ENCODE measurements at regions not wholly inside any gene's neighbourhood (a gene's known extent, or its start where the extent isn't known, plus 50 kb on each side); places are given as distances from the start of the nearest gene placed in this dataset.

- H3K9me3 ChIP-seq, result no peaks in the 10 kb centered on the region
- no peak overlapping the region for H3K4me3 ChIP-seq
- no peak overlapping the region for H3K27ac ChIP-seq (replicated peaks in 1 of 4)
- intact Hi-C loops (cut with DNase I), result no loop called here
- no peaks in the 10 kb centered on the region for H3K27me3 ChIP-seq
- H3K4me1 ChIP-seq, result no peaks in the 10 kb centered on the region
- no peaks in the 10 kb centered on the region for H3K36me3 ChIP-seq
- no peak for DNase-seq (ENCODE audit: extremely low spot score)
- 75% methylated on average over 10 of the region's 10 CpGs for WGBS
- no peak for TF ChIP-seq POLR2AphosphoS5 (IDR thresholded peaks at IDR 0.05)
- TF ChIP-seq POLR2A (IDR thresholded peaks at IDR 0.05; ENCODE audit: low read depth), result no peak
- no peak for TF ChIP-seq EP300 (IDR thresholded peaks at IDR 0.05)
- no peak for TF ChIP-seq CTCF (IDR thresholded peaks at IDR 0.05)
These were observed 458.3 kb downstream of the EDEM1 start for GRCh38 chr3:5645692-5646410.

- H3K9me3 ChIP-seq, result no peaks in the 10 kb centered on the region
- 88% methylated on average over 2 of the region's 2 CpGs for WGBS
- no peak for DNase-seq (ENCODE audit: extremely low spot score)
- intact Hi-C loops (cut with DNase I), result no loop called here
- no peak overlapping the region for H3K27ac ChIP-seq (replicated peaks in 1 of 4)
- H3K36me3 ChIP-seq, result no peaks in the 10 kb centered on the region
- no peak for TF ChIP-seq CTCF (IDR thresholded peaks at IDR 0.05)
- no peak for TF ChIP-seq POLR2AphosphoS5 (IDR thresholded peaks at IDR 0.05)
- no peak for TF ChIP-seq EP300 (IDR thresholded peaks at IDR 0.05)
- TF ChIP-seq POLR2A (IDR thresholded peaks at IDR 0.05; ENCODE audit: low read depth), result no peak
- no peaks in the 10 kb centered on the region for H3K27me3 ChIP-seq
- H3K4me3 ChIP-seq, result no peak overlapping the region
- H3K4me1 ChIP-seq, result no peaks in the 10 kb centered on the region
These were observed 462.8 kb downstream of the EDEM1 start for GRCh38 chr3:5650303-5650702.

GRCh38 chr3:5651351-5651750 lies 463.8 kb downstream of the EDEM1 start:
- H3K9me3 ChIP-seq, result peaks cover 0 to 1% (median 0%) of the 10 kb centered on the region in 4 donors
- no peak overlapping the region for H3K4me3 ChIP-seq
- TF ChIP-seq EP300 (IDR thresholded peaks at IDR 0.05) (no peak), CTCF (IDR thresholded peaks at IDR 0.05) (no peak), POLR2AphosphoS5 (IDR thresholded peaks at IDR 0.05) (no peak), POLR2A (IDR thresholded peaks at IDR 0.05; ENCODE audit: low read depth) (no peak)
- 78% methylated on average over 3 of the region's 3 CpGs for WGBS
- H3K36me3 ChIP-seq, result no peaks in the 10 kb centered on the region
- no peak for DNase-seq (ENCODE audit: extremely low spot score)
- no peak overlapping the region for H3K27ac ChIP-seq (replicated peaks in 1 of 4)
- intact Hi-C loops (cut with DNase I), result no loop called here
- no peaks in the 10 kb centered on the region for H3K27me3 ChIP-seq
- H3K4me1 ChIP-seq, result no peaks in the 10 kb centered on the region

DNA sequence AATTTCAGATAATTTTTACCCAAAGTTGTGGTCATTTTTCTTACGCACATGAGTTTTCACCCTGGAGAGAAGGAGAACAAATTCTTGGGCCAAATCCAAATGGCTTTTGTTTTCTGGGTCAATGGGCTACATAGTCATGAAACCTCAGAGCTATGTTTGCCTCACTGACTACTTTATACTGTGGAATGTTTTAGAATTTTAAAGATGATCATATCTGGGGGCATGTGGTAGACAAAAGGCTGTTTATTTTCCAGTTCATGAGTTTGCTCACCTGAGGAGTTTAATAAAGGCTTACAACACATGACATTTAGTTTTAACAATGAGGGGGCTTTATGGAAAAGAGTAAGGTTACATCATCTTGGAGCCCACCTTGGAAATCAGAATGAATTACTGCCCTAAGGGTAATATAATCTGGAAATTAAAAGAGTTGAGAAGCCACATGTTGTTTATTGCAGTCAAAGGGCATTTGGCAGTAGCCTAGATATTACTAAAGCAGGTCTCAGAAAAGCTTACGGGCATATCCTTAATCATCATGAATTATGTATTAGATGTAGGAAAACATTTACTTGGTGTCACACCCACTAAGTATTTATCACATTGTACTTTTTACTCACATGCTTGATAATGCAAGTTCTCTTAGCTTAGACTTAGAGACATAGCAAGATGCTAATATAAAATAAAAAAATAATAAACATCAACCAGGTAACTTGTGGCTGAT lies 466.1 kb downstream of the EDEM1 start:
- 78% methylated on average over 2 of the region's 2 CpGs for WGBS
- Histone ChIP-seq H3K36me3 (no peaks in the 10 kb centered on the region), H3K4me3 (no peak overlapping the region), H3K27ac (replicated peaks in 1 of 4) (no peak overlapping the region), H3K4me1 (no peaks in the 10 kb centered on the region), H3K9me3 (peaks cover 0 to 12% (median 2%) of the 10 kb centered on the region in 4 donors), H3K27me3 (no peaks in the 10 kb centered on the region)
- intact Hi-C loops (cut with DNase I), result no loop called here
- TF ChIP-seq POLR2AphosphoS5 (IDR thresholded peaks at IDR 0.05) (no peak), EP300 (IDR thresholded peaks at IDR 0.05) (no peak), CTCF (IDR thresholded peaks at IDR 0.05) (no peak), POLR2A (IDR thresholded peaks at IDR 0.05; ENCODE audit: low read depth) (no peak)
- no peak for DNase-seq (ENCODE audit: extremely low spot score)
